Amniotic epithelial cell (primary cell): ENCODE measurements at regions not wholly inside any gene's neighbourhood (a gene's known extent, or its start where the extent isn't known, plus 50 kb on each side); places are given as distances from the start of the nearest gene placed in this dataset.
A peak's percentile ranks its signal among the peaks of the same experiment; 100 is the strongest.
"Not testable (repeated sequence)": the region's sequence is repeated elsewhere in the genome, so short reads cannot be mapped to it uniquely, and the experiment has no call there.

Experiments used
- DNase-seq: peaks from one replicate; pipeline ENCODE4 v3.0.0-alpha.2; 2010; ENCODE audit warnings: low read depth

DNA sequence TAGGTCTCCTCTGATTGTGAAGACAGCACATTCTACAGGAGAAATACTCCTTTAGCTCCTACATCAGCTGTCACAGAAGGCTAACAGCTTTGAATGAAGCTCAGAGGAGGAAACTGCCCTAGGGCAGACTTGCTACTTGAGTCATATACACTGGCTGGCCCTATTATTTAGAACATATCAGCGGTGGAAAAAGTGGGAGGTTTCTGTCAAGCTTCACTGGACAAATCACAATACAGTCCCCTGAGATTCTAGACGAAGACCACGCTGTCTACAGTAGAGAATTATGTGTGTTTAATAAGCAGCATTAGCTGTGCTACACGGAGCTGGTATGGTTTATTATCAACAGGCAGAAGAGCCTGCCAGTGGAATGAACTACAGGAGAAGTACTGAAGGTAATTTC, 230.9 kb upstream of the FSIP2 start:
- no peak for DNase-seq

DNA sequence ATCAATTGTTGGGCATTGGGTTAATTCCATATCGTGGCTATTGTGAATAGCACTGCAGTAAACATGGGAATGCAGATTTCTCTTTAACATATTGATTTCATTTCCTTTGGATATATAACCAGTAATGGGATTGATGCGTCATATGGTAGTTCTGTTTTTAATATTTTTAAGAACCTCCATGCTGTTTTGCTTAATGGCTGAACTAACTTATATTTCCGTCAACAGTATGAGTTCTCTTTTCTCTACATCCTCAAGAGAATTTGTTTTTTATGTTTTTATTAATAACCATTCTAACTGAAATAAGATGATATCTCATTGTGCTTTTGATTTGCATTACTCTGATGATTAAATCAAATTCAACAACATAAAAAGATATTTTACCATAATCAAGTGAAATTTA, 228.5 kb upstream of the FSIP2 start:
- peak; percentile 1 for DNase-seq

- no peak for DNase-seq
Observed at GRCh38 chr2:185511925-185512324, 226.7 kb upstream of the FSIP2 start.

DNA sequence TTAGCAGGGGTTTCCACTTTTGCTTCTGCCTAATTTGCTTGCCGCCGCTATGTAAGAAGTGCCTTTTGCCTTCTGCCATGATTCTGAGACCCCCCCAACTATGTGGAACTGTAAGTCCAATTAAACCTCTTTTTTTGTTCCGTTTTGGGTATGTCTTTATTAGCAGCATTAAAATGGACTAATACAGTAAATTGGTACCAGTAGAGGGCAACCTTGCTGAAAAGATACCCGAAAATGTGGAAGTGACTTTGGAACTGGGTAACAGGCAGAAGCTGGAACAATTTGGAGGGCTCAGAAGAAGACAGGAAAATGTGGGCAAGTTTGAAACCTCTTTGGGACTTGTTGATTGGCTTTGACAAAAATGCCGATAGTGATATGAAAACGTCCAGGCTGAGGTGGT, 216.1 kb upstream of the FSIP2 start:
- DNase-seq = no peak

DNA sequence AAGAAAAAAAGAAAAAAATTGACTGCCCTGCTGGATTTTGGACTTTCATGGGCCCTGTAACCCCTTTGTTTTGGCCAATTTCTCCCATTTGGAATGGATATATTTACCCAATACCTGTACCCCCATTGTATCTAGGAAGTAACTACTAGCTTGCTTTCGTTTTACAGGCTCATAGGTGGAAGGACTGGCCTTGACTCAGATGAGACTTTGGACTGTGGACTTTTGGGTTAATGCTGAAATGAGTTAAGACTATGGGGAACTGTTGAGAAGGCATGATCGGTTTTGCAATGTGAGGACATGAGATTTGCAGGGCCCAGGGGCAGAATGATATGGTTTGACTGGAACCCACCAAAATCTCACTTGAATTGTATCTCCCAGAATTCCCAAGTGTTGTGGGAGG, 214.4 kb upstream of the FSIP2 start:
- not testable (repeated sequence) for DNase-seq

DNA sequence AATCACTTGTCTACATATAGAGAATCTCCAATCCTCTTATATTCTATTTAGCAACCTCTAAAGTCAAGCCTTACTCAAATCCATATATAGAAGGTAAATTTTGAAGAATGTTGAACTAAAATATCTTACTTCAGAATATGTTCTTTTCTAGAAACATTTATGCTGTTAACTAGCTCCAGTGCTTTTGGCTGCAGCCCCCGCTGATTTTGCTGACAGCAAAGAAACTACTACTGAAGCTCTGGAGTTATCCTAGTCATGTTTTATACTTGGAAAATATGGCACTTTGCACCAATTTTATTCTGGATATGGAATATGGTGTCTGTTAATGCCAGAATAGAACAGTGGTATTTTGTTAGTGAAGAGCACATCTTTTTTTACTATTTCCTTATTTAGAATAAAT, 212.4 kb upstream of the FSIP2 start:
- no peak for DNase-seq

DNA sequence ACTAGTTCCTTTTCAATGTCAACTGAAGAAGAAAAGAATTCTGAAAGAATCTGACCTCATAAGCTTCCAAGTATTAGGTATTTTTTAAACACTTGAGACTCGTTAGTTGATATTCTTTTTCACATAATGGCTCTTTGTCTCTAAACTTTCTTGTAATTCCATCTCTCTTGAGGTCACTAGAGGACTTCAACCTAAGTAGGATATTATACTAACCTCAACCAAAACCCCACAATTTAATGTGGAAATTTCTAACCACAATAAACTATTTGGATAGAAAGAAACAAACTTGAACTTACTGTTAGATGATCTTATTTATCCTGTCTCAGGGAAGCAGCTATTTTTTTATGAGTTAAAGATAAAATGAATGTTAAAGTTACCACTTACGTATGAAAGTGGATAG, 206.9 kb upstream of the FSIP2 start:
- peak; percentile 0 for DNase-seq

- DNase-seq = no peak
Observed at GRCh38 chr2:185537689-185538088, 200.9 kb upstream of the FSIP2 start.

DNA sequence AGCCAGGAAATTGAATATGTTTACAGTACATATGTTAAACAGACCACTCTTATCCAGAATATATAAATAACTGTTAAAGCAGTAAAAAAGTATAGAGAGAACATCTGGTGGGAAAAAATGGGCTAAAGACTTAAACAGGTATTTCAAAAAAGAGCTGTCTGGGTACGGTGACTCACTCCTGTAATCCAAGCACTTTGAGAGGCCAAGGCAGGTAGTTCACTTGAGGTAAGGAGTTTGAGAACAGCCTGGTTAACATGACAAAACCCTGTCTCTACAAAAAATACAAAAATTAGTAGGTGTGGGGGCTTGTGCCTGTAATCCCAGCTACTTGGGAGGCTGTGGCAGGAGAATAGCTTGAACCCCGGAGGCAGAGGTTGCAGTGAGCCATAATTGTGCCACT, 171.4 kb upstream of the FSIP2 start:
- no peak for DNase-seq

DNA sequence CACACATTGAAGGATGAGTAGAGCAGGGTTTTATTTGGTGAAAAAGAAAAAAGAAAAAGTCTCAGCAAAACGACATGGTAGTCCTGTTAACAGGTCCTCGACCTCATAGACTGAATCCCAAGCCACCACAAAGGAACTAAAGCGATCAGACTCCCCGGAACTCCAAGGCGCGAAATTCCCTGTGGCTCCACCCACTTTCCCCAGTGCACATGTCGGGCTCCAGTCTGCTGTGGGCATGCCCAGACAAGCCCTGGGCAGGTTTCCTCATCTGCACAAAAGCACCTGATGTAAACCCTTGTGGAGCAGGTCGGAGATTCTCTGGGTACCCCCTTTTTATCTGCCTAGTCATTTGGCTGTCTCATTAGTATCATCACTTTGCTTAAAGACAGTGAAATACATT, 170.7 kb upstream of the FSIP2 start:
- no peak for DNase-seq

- no peak for DNase-seq
Observed at GRCh38 chr2:185578322-185578721, 160.3 kb upstream of the FSIP2 start.

DNA sequence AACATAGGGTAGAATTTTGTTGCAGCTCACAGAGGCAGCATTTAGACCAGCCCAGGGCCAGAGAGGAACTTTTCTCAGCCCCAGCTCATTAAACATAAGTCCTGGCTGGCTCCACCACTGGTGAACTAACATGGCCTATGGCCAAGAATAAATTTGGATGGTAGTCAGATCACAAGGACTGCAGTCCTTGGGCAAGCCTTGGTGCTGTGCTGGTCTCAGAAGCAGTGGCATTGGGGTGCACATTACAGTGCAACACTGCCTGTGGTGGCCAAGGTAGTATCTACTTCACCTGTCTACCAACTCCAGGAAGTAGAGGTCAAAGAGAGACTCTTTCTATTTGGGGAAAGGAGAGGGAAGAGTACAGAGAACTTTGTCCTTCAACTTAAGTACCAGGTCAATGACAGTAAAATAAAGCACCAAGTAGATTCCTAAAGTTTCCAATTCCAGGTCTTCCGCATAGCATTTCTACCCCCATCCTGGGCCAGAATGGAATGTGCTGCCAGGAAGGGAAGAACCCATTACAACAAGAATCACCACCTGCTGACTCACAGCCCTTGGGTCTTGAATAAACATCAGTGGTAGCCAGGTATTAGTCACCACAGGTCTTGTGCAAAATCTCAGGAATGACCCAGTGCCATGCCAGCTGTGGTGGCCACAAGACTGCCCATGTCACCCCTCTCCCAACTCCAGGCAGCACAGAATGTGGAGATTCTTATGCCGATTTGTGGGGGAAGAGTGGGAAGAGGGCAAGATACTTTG, 155.4 kb upstream of the FSIP2 start:
- DNase-seq = peak; percentile 82

DNA sequence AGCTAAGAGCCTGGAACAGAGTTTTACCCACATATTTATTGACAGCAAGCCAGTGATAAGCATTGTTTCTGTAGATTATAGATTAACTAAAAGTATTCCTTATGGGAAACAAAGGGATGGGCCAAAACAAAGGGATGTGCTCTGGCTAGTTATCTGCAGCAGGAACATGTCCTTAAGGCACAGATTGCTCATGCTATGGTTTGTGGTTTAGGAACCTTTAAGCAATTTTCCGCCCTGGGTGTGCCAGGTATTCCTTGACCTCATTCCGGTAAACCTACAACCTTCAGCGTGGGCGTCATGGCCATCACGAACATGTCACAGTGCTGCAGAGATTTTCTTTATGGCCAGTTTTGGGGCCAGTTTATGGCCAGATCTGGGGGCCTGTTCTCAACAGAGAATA, 153.4 kb upstream of the FSIP2 start:
- not testable (repeated sequence) for DNase-seq

GRCh38 chr2:185591276-185591675, 147.3 kb upstream of the FSIP2 start:
- not testable (repeated sequence) for DNase-seq

- DNase-seq = no peak
Observed at GRCh38 chr2:185607945-185608344, 130.7 kb upstream of the FSIP2 start.

- peak; percentile 37 for DNase-seq
Observed at GRCh38 chr2:185608799-185609198, 129.8 kb upstream of the FSIP2 start.

- no peak for DNase-seq
Observed at GRCh38 chr2:185610301-185610700, 128.3 kb upstream of the FSIP2 start.

- DNase-seq = peak; percentile 71
Observed at GRCh38 chr2:185618625-185619024, 120.0 kb upstream of the FSIP2 start.

- peak; percentile 48 for DNase-seq
Observed at GRCh38 chr2:185625604-185626003, 113.0 kb upstream of the FSIP2 start.

GRCh38 chr2:185628985-185629384, 109.6 kb upstream of the FSIP2 start:
- peak; percentile 44 for DNase-seq

DNA sequence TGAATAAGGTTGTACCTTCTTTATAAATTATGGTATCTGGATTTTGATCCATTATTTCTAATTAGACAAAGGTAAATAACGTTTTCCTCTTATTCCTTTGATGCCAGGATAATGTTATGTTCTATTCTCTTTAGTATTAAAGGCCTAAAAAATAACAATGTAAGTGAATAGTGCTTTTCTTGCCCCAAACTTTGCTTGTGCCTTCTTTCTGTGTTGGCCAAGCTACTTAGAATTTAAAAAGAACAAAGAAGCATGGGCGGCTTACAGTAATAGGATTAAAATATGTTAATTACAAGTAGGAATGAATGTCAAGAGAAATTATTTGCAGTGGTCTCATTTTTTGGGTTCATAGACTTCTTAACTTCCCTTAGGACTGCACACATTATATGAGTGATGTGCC, 105.0 kb upstream of the FSIP2 start:
- no peak for DNase-seq

DNA sequence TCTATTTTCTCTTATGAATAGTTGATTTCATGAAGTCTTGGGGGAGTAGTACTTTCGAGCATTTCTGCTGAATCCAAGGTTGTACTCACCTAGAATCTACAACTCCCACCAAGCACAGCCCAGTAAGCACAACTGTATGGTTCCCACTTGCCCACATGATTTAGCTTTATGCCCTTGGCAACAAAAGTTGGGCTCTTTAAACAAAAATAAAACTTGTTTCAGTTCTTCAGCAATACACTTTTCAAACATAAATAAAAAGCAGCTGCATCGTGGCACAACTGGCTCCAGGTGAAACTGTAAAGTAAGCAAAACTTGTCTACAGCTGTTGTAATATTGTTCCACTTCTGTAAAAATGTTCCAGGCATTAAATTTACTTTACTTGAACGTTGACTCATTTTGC, 99.8 kb upstream of the FSIP2 start:
- DNase-seq = no peak

GRCh38 chr2:185640588-185640987, 98.0 kb upstream of the FSIP2 start:
- no peak for DNase-seq

DNA sequence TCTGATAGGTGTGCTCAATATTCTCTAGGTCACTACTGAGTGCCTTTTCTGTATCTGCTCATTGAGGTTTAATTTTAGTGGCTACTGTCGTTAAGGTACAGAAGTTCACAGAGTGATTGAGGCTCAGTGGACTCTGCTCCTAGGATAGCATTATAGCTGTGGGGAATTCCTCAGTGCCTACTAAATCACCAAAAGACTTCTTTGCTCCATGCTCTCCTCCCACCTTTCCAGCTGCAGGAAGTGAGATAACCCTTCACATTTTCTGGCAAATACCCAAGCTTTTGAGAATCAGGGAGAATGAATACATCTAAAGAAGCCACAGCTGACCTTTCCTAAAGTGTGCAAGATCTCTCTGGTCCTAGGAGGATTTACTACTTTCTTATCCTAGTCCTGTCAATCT, 95.2 kb upstream of the FSIP2 start:
- peak; percentile 72 for DNase-seq
